Keratinocyte (primary cell): ENCODE measurements at regions not wholly inside any gene's neighbourhood (a gene's known extent, or its start where the extent isn't known, plus 50 kb on each side); places are given as distances from the start of the nearest gene placed in this dataset.

ENCODE experiments used
- DNase-seq: peaks from one replicate; pipeline ENCODE4 v3.0.0-alpha.2; 2011; ENCODE audit warnings: low read depth, missing footprints, low spot score
- FAIRE-seq: peaks from 2 replicates; lab custom pipeline; 2011; peaks lifted over from hg19 to GRCh38; lab: Jason Lieb, UNC
- H2AFZ ChIP-seq: 2 replicates; pipeline ENCODE4 v1.6.0; 2012; ENCODE audit warnings: low read length, control low read depth, inconsistent platforms; ENCODE audit not compliant: control insufficient read depth
- H3K27ac ChIP-seq: 2 replicates; pipeline ENCODE4 v1.5.1; 2011; ENCODE audit warnings: low read length; ENCODE audit not compliant: control insufficient read depth, insufficient read depth
- H3K27me3 ChIP-seq: 3 replicates; pipeline ENCODE4 v1.6.0; 2011; ENCODE audit warnings: low read length; ENCODE audit not compliant: control insufficient read depth, insufficient read depth; ENCODE audit errors: extremely low read depth
- H3K36me3 ChIP-seq, 2 experiments: 2 replicates in 1 of 2; 3 replicates in 1 of 2; pipeline ENCODE4 v1.5.1; 2011; ENCODE audit warnings: low read length in 2 of 2, mild to moderate bottlenecking in 1 of 2; ENCODE audit not compliant: control insufficient read depth in 2 of 2, insufficient read depth in 2 of 2; ENCODE audit errors: extremely low read depth in 1 of 2
- H3K4me1 ChIP-seq: 3 replicates; pipeline ENCODE4 v1.5.1; 2011; ENCODE audit warnings: low read length; ENCODE audit not compliant: control insufficient read depth, insufficient read depth; ENCODE audit errors: extremely low read depth
- H3K4me2 ChIP-seq: 3 replicates; pipeline ENCODE4 v1.6.0; 2011; ENCODE audit warnings: low read depth, low read length; ENCODE audit not compliant: control insufficient read depth, insufficient read depth; ENCODE audit errors: extremely low read depth
- H3K4me3 ChIP-seq, 3 experiments: fragments of 200-600 bp in 1 of 3; sonication (generic) in 1 of 3; 2 replicates in 2 of 3; 3 replicates in 1 of 3; pipeline ENCODE4 v1.5.1; 2011 to 2016; ENCODE audit warnings: low read length in 3 of 3, mild to moderate bottlenecking in 3 of 3, control low read depth in 2 of 3, inconsistent platforms in 1 of 3, low read depth in 1 of 3, mixed read lengths in 1 of 3, mixed run types in 1 of 3, moderate library complexity in 1 of 3; ENCODE audit not compliant: control insufficient read depth in 2 of 3, insufficient read depth in 2 of 3; ENCODE audit errors: extremely low read depth in 1 of 3
- H3K79me2 ChIP-seq: 2 replicates; pipeline ENCODE4 v1.6.0; 2012; ENCODE audit warnings: low read length; ENCODE audit not compliant: control insufficient read depth, insufficient read depth
- H3K9ac ChIP-seq: 3 replicates; pipeline ENCODE4 v1.6.0; 2011; ENCODE audit warnings: low read length; ENCODE audit not compliant: control insufficient read depth, insufficient read depth; ENCODE audit errors: extremely low read depth
- H3K9me1 ChIP-seq: 3 replicates; pipeline ENCODE4 v1.6.0; 2011; ENCODE audit warnings: low read length; ENCODE audit not compliant: control insufficient read depth, insufficient read depth; ENCODE audit errors: extremely low read depth
- H3K9me3 ChIP-seq: 2 replicates; pipeline ENCODE4 v1.5.1; 2012; ENCODE audit warnings: low read depth, low read length; ENCODE audit not compliant: control insufficient read depth
- H4K20me1 ChIP-seq: 3 replicates; pipeline ENCODE4 v1.6.0; 2011; ENCODE audit warnings: low read length; ENCODE audit not compliant: control insufficient read depth, insufficient read depth; ENCODE audit errors: extremely low read depth
- EZH2 ChIP-seq: IDR thresholded peaks from one replicate; pipeline ENCODE4 v1.6.1; 2012; ENCODE audit warnings: inconsistent platforms, mild to moderate bottlenecking, low read length, moderate library complexity
- dilution Hi-C: fragments of 300-500 bp; cut with MboI; formaldehyde crosslinking; loops from one replicate; pipeline ENCODE4 v1.7.0; 2020; ENCODE audit warnings: low sequenced_read_pairs; ENCODE audit not compliant: extremely low pct_ligation_motif_present
- TF ChIP-seq, protein P1 (sequence below), 3 experiments: IDR thresholded peaks in 1 of 3; conservative IDR thresholded peaks in 1 of 3; optimal IDR thresholded peaks in 1 of 3; 2 replicates in 2 of 3; 3 replicates in 1 of 3; pipeline versions ENCODE3 to v1.5.1; 2011; ENCODE audit warnings: low read length in 3 of 3, mild to moderate bottlenecking in 3 of 3, moderate library complexity in 2 of 3, control low read depth in 1 of 3, inconsistent platforms in 1 of 3; ENCODE audit not compliant: insufficient read depth in 2 of 3; ENCODE audit errors: extremely low read depth in 1 of 3

DNA sequence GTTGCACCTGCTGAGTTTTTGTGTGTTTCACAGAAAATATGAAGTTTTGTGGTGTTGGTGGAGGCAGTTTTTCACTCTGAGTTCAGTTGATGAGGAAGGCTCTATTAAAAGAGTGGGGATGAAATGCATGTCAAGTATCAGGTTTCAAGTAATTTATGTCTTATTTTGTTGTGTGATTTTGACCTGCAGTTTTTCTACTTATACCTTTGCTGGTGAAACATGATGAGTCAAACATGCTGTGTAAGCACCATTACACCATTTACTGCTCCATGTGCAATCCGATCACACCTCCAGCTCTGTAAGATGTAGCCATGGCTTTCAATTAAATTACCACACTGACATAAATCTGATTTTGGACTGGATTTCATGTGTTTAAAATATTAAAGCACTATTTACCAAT lies 174.5 kb upstream of the ZEB2 start:
- no peaks in the 10 kb centered on the region for H3K4me1 ChIP-seq
- dilution Hi-C loops: no loop called here
- FAIRE-seq: no peak

GRCh38 chr2:144693179-144693578 lies 173.3 kb upstream of the ZEB2 start:
- dilution Hi-C loops: no loop called here
- Histone ChIP-seq H2AFZ (no peak overlapping the region), H3K9ac (no peak overlapping the region), H3K4me3 (no peak overlapping the region), H3K27me3 (no peaks in the 10 kb centered on the region), H3K9me3 (no peaks in the 10 kb centered on the region), H3K79me2 (no peaks in the 10 kb centered on the region), H3K4me1 (no peaks in the 10 kb centered on the region), H3K9me1 (no peaks in the 10 kb centered on the region), H3K4me2 (no peak overlapping the region), H3K36me3 (no peaks in the 10 kb centered on the region), H3K27ac (no peak overlapping the region), H4K20me1 (no peaks in the 10 kb centered on the region)
- FAIRE-seq (no peak), DNase-seq (no peak)
- TF ChIP-seq, protein P1, sequence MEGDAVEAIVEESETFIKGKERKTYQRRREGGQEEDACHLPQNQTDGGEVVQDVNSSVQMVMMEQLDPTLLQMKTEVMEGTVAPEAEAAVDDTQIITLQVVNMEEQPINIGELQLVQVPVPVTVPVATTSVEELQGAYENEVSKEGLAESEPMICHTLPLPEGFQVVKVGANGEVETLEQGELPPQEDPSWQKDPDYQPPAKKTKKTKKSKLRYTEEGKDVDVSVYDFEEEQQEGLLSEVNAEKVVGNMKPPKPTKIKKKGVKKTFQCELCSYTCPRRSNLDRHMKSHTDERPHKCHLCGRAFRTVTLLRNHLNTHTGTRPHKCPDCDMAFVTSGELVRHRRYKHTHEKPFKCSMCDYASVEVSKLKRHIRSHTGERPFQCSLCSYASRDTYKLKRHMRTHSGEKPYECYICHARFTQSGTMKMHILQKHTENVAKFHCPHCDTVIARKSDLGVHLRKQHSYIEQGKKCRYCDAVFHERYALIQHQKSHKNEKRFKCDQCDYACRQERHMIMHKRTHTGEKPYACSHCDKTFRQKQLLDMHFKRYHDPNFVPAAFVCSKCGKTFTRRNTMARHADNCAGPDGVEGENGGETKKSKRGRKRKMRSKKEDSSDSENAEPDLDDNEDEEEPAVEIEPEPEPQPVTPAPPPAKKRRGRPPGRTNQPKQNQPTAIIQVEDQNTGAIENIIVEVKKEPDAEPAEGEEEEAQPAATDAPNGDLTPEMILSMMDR (optimal IDR thresholded peaks at IDR 0.05 in 1 of 3, IDR thresholded peaks at IDR 0.05 in 1 of 3, conservative IDR thresholded peaks at IDR 0.05 in 1 of 3; ENCODE audit: extremely low read depth in 1 of 3, insufficient read depth in 2 of 3, low read length in 3 of 3): no peak
- no peak for TF ChIP-seq EZH2

More for the DNA sequence above, 174.5 kb upstream of the ZEB2 start:
- Histone ChIP-seq H3K9ac (no peak overlapping the region), H3K79me2 (no peaks in the 10 kb centered on the region), H3K27me3 (no peaks in the 10 kb centered on the region), H3K4me3 (no peak overlapping the region), H3K27ac (no peak overlapping the region), H3K9me3 (no peaks in the 10 kb centered on the region), H3K36me3 (no peaks in the 10 kb centered on the region), H2AFZ (no peak overlapping the region), H3K4me2 (no peak overlapping the region), H3K9me1 (no peaks in the 10 kb centered on the region), H4K20me1 (no peaks in the 10 kb centered on the region)
- TF ChIP-seq EZH2: no peak
- TF ChIP-seq, protein P1 (optimal IDR thresholded peaks at IDR 0.05 in 1 of 3, IDR thresholded peaks at IDR 0.05 in 1 of 3, conservative IDR thresholded peaks at IDR 0.05 in 1 of 3; ENCODE audit: extremely low read depth in 1 of 3, insufficient read depth in 2 of 3, low read length in 3 of 3): no peak
- DNase-seq: no peak
